T-helper 17 cell (primary cell): ENCODE measurements at regions not wholly inside any gene's neighbourhood (a gene's known extent, or its start where the extent isn't known, plus 50 kb on each side); places are given as distances from the start of the nearest gene placed in this dataset.

ENCODE experiments used
- ATAC-seq: fragments of 150-1000 bp; cut with Tn5 transposase; 2 replicates; pipeline ENCODE4 v1.10.0; 2021; ENCODE audit warnings: mild to moderate bottlenecking, moderate library complexity
- DNase-seq, 3 donors: peaks; one replicate each; pipeline versions ENCODE4 v3.0.0 to v3.0.0-alpha.2; 2020 to 2021
- H3K9me3 ChIP-seq: one replicate; pipeline ENCODE4 v1.7.0; 2013; ENCODE audit warnings: low read length, mild to moderate bottlenecking; ENCODE audit not compliant: control insufficient read depth, poor library complexity, severe bottlenecking
- H3K27ac Mint-ChIP-seq: one replicate; pipeline ENCODE4 v1.8.0; 2022; ENCODE audit warnings: mild to moderate bottlenecking, moderate library complexity, mixed read lengths
- H3K27me3 Mint-ChIP-seq: one replicate; pipeline ENCODE4 v1.8.0; 2022; ENCODE audit warnings: mixed read lengths
- H3K36me3 Mint-ChIP-seq: one replicate; pipeline ENCODE4 v1.8.0; 2022; ENCODE audit warnings: low read depth, mixed read lengths
- H3K4me1 Mint-ChIP-seq: one replicate; pipeline ENCODE4 v1.8.0; 2022; ENCODE audit warnings: mild to moderate bottlenecking, mixed read lengths
- H3K4me3 Mint-ChIP-seq: one replicate; pipeline ENCODE4 v1.8.0; 2022; ENCODE audit warnings: mild to moderate bottlenecking, moderate library complexity, mixed read lengths

DNA sequence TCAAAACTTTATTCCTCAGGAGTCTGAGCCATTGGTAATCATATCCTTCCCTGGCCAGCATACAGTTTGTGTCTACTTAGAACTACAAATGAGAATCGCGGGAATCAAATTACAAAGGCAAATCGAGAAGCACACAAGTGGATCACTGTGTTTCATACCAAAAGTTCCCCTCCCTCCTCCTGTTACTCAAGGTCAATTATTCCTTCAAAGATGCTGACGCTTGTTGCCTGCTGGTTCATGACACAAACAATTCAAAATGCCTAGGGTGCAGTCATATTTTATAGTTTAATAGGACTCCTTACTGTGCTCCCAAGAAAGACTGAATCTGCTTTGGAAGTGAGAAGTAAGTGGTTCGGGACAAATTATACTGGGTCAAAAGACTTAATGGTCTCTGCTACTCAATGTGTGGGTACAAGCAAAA, 93.0 kb upstream of the PBX1 start:
- no peak overlapping the region for H3K4me3 Mint-ChIP-seq
- no peaks in the 10 kb centered on the region for H3K36me3 Mint-ChIP-seq
- no peaks in the 10 kb centered on the region for H3K4me1 Mint-ChIP-seq
- no peak for DNase-seq
- H3K9me3 ChIP-seq, result no peaks in the 10 kb centered on the region
- no peaks in the 10 kb centered on the region for H3K27me3 Mint-ChIP-seq
- no peak overlapping the region for H3K27ac Mint-ChIP-seq
- ATAC-seq, result no peak

DNA sequence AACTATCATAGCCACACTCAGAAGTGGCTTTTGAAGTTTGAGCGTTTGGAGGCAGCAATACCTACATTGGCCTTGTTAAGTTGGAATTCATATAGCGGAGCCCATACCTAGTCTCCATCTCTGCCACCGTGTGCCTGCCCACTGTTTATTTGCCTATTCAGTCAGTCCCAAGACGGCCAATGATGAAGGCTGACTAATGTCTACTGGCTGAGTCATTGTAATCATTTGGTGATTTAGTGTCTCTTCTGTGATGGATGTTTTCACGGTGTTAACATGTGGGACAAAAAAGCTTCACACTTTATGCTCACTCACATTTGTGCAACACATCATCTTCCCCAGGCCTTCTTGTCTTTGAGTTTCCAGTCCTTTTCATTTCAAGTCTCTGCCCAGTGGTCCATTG, 92.6 kb upstream of the PBX1 start:
- Mint-ChIP-seq H3K4me3 (no peak overlapping the region), H3K4me1 (no peaks in the 10 kb centered on the region), H3K36me3 (no peaks in the 10 kb centered on the region), H3K27ac (no peak overlapping the region), H3K27me3 (no peaks in the 10 kb centered on the region)
- ATAC-seq, result no peak
- no peak for DNase-seq
- H3K9me3 ChIP-seq, result no peaks in the 10 kb centered on the region

DNA sequence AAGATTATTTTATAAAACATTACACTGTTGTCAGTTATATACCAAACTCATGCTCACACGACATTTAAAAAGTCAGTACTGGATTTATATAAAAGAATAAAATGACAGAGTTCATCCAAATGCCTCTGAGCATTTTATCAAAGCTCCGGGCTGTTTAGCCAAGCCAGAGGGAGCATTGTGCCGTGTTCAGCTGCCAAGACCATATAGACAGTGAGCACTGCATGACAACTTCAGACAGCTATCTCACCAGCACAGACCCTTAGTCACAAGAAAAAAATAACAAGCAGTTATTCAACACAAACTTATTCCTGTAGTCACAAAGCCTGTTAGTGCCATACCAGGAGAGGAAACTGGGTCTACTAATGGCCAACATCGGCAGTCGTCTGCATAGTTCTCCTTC, 88.0 kb upstream of the PBX1 start:
- Mint-ChIP-seq H3K27me3 (no peaks in the 10 kb centered on the region), H3K36me3 (no peaks in the 10 kb centered on the region), H3K4me3 (no peak overlapping the region), H3K4me1 (no peaks in the 10 kb centered on the region), H3K27ac (no peak overlapping the region)
- DNase-seq (no peak), ATAC-seq (no peak)
- no peaks in the 10 kb centered on the region for H3K9me3 ChIP-seq

DNA sequence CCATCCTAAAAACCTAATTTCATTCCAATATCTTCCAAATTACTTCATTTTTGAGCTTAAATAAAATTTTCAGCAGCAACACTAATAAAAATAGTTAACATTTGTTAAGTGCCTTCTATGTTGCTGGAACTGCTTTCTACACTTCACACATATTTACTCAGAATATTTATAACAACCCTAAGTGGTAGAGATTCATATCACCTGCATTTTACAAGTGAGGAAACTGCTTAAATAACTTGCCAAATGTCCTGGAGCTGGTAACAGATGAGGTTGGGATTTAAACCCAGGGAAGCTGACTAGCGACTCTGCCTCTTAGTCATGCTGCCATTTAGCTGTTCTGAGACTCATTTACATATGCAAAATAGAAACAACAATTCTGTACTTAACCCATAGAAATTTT, 86.1 kb upstream of the PBX1 start:
- Mint-ChIP-seq H3K4me3 (no peak overlapping the region), H3K36me3 (no peaks in the 10 kb centered on the region), H3K27me3 (no peaks in the 10 kb centered on the region), H3K4me1 (no peaks in the 10 kb centered on the region), H3K27ac (no peak overlapping the region)
- H3K9me3 ChIP-seq, result no peaks in the 10 kb centered on the region
- no peak for DNase-seq
- ATAC-seq, result no peak

DNA sequence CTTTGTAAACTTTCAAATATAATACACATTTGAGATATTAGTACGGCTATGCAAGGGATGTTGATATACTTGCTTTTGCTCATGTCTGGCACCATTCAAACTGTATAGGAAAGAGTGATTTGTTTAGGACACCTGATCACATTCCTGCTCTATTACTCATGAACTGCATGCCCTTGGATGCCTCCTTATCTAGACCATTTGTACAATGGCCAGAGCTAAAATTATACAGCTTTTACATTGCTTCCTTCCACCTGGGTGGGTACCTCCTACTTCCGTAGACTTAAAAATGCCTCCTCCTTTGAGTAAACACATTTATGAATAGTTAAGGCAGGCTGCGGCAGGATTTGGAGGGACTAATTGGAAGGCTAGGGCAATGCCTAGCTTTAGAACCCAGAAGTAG, 85.4 kb upstream of the PBX1 start:
- no peak overlapping the region for H3K27ac Mint-ChIP-seq
- no peak for ATAC-seq
- H3K4me1 Mint-ChIP-seq, result no peaks in the 10 kb centered on the region
- DNase-seq, result no peak
- no peaks in the 10 kb centered on the region for H3K36me3 Mint-ChIP-seq
- H3K4me3 Mint-ChIP-seq, result no peak overlapping the region
- H3K27me3 Mint-ChIP-seq, result no peaks in the 10 kb centered on the region
- no peaks in the 10 kb centered on the region for H3K9me3 ChIP-seq

DNA sequence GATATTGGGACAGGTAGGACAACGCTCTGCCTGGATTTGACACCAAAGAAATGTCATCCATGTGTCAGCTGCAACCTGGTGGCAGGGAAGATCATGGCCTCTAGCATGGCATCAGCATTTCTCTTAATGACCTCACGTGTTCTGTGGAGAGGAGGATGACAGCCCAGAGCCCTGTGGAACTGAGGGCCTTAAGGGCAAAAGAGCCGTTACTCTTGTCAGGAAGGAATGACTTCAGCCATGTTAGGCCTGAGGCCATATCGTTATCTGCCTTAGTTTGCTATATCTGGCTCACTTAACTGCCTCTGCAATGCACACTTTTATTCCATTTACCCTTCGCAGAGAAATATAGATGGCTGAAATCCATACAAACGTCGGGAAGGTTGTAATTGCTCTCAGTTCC, 83.2 kb upstream of the PBX1 start:
- Mint-ChIP-seq H3K27me3 (no peaks in the 10 kb centered on the region), H3K4me1 (no peaks in the 10 kb centered on the region), H3K27ac (no peak overlapping the region), H3K4me3 (no peak overlapping the region), H3K36me3 (no peaks in the 10 kb centered on the region)
- no peaks in the 10 kb centered on the region for H3K9me3 ChIP-seq
- ATAC-seq (no peak), DNase-seq (no peak)

DNA sequence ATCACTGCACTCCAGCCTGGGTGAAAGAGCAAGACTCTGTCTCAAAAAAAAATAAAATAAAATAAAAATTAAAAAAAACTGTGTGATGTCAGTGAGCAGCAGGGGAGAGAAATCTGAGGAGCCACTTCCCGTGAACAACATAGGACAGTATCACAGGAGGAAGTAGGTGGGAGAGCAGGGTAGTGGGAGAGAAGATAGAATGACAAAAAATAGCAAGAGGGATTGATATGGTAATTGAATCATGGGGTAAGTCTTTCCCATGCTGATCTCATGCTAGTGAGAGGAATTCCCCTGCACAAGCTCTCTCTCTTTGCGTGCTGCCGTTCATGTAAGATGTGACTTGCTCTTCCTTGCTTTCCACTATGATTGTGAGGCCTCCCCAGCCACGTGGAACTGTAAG, 81.6 kb upstream of the PBX1 start:
- no peaks in the 10 kb centered on the region for H3K9me3 ChIP-seq
- no peaks in the 10 kb centered on the region for H3K27me3 Mint-ChIP-seq
- ATAC-seq (no peak), DNase-seq (no peak)
- H3K4me3 Mint-ChIP-seq, result no peak overlapping the region
- H3K36me3 Mint-ChIP-seq, result no peaks in the 10 kb centered on the region
- no peaks in the 10 kb centered on the region for H3K4me1 Mint-ChIP-seq
- H3K27ac Mint-ChIP-seq, result no peak overlapping the region

DNA sequence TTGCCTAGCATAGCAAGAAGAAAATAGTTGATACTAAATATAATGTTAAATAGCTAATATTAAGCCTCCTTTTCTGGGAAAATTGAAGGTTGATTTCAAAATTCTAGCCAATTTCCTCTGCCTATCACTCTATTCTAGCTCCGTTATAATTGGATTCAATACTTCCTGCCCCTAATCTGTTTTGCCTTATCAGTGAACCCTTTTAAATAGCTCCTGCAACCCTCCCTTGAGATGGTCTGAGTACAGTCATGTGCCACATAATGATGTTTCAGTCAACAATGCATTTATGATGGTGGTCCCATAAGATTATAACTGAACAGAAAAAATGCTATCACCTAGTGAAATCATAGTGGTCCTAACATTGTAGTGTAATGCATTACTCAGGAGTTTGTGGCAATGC, 79.7 kb upstream of the PBX1 start:
- Mint-ChIP-seq H3K4me3 (no peak overlapping the region), H3K27me3 (no peaks in the 10 kb centered on the region)

DNA sequence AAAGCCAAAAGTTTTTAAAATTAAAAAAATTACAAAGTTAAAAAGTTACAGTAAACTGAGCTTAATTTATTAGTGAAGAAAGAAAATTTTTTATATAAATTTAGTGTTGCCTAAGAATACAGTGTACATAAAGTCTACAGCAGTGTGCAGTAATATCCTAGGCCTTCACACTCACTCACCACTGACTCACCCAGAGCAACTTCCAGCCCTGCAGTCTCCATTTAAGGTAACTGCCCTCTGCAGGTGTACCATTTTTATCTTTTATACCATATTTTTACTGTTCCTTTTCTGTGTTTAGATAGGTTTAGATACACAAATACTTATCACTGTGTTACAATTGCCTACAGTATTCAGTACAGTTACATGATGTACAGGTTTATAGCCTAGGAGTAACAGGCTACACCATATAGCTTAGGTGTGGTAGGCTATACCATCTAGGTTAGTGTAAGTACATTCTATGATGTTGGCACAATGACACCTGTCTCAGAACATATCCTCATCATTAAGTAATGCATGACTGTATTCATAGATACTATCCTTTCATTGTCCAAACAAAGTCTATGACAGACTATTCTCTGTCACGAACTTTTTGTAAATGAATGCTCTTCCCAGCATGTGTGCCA, 78.6 kb upstream of the PBX1 start:
- no peaks in the 10 kb centered on the region for H3K4me1 Mint-ChIP-seq
- H3K4me3 Mint-ChIP-seq, result no peak overlapping the region
- ATAC-seq, result no peak
- no peak for DNase-seq
- H3K9me3 ChIP-seq, result no peaks in the 10 kb centered on the region
- no peaks in the 10 kb centered on the region for H3K36me3 Mint-ChIP-seq
- H3K27me3 Mint-ChIP-seq, result no peaks in the 10 kb centered on the region
- no peak overlapping the region for H3K27ac Mint-ChIP-seq

More for the DNA sequence above, 79.7 kb upstream of the PBX1 start:
- Mint-ChIP-seq H3K4me1 (no peaks in the 10 kb centered on the region), H3K36me3 (no peaks in the 10 kb centered on the region), H3K27ac (no peak overlapping the region)
- no peak for ATAC-seq
- no peaks in the 10 kb centered on the region for H3K9me3 ChIP-seq
- no peak for DNase-seq

DNA sequence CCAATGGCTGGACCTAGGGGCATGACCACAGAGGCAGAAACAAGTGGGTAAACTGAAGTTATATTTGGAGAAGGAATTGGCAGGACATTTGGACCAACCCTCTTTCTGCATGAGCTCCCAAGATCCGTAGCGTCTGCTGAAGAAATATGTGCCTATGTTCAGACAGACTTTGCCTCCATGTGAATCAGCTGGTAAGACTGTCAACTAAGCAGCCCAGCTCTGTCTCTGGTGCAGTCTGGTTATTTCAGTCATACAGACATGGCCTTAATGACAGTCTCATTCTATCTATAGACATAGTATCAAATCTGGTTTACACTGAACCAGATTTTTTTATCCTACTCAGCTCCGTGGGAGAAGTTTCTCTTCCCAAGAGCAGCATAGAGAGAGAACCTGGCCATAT, 63.1 kb upstream of the PBX1 start:
- no peaks in the 10 kb centered on the region for H3K36me3 Mint-ChIP-seq
- no peak for DNase-seq
- H3K27ac Mint-ChIP-seq, result no peak overlapping the region
- no peaks in the 10 kb centered on the region for H3K27me3 Mint-ChIP-seq
- no peaks in the 10 kb centered on the region for H3K4me1 Mint-ChIP-seq
- no peak for ATAC-seq
- H3K4me3 Mint-ChIP-seq, result no peak overlapping the region
- no peaks in the 10 kb centered on the region for H3K9me3 ChIP-seq

DNA sequence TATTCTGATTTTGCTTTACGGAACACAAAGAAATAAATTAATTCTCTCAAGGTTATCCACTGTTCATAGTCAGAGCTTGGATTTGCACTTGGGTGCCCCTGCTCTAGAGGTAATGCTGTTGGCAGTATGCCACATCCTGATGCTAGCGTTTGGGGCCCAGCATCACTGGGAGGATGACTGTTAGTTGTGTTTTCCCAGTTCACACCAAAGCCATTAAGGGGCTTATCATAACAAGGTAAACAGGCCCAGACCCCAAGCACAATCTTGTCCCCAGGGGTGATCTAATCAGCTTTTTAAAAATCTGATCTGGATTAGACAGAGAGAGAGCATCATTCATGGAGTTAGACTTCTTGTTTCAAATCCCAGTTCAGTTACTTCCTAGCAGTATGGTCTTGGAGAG, 60.2 kb upstream of the PBX1 start:
- no peak overlapping the region for H3K4me3 Mint-ChIP-seq
- H3K36me3 Mint-ChIP-seq, result no peaks in the 10 kb centered on the region
- H3K4me1 Mint-ChIP-seq, result no peaks in the 10 kb centered on the region
- DNase-seq, result no peak
- no peaks in the 10 kb centered on the region for H3K27me3 Mint-ChIP-seq
- H3K27ac Mint-ChIP-seq, result no peak overlapping the region
- no peak for ATAC-seq
- no peaks in the 10 kb centered on the region for H3K9me3 ChIP-seq

DNA sequence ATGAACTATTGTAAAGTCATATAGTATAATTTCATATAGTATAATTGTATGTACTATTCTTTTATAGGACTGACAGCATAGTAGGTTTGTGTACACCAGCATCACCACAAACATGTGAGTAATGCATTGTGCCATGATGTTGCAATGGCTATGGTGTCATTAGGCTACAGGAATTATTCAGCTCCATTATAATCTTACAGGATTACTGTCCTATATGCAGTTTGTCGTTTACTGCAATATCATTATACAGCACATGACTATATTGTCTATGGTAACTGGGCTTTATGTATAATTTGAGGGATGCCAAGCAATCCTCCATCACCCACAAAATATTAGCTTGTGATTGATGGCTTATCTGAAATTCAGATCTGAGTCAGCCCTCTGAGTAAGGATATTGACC, 54.2 kb upstream of the PBX1 start:
- H3K27ac Mint-ChIP-seq, result no peak overlapping the region
- DNase-seq, result no peak
- no peaks in the 10 kb centered on the region for H3K27me3 Mint-ChIP-seq
- ATAC-seq, result no peak
- no peaks in the 10 kb centered on the region for H3K4me1 Mint-ChIP-seq
- H3K4me3 Mint-ChIP-seq, result no peak overlapping the region
- no peaks in the 10 kb centered on the region for H3K36me3 Mint-ChIP-seq
- no peaks in the 10 kb centered on the region for H3K9me3 ChIP-seq
